ENCODE measurements at regions not wholly inside any gene's neighbourhood (a gene's known extent, or its start where the extent isn't known, plus 50 kb on each side); places are given as distances from the start of the nearest gene placed in this dataset.
"Not testable (repeated sequence)": the region's sequence is repeated elsewhere in the genome, so short reads cannot be mapped to it uniquely, and the experiment has no call there.

- not testable (repeated sequence) for H3K9me3 ChIP-seq (ENCODE audit: control insufficient read depth in 3 of 3, low read length in 3 of 3); H3K27me3 ChIP-seq (ENCODE audit: control insufficient read depth in 3 of 3, insufficient read depth in 3 of 3, low read length in 3 of 3); H3K36me3 ChIP-seq (ENCODE audit: control insufficient read depth in 3 of 3, insufficient read depth in 3 of 3, low read length in 3 of 3); H3K27ac ChIP-seq (ENCODE audit: low read depth, low read length); H3K9ac ChIP-seq (ENCODE audit: low read depth in 1 of 3, low read length in 3 of 3); H3K4me3 ChIP-seq (ENCODE audit: low read length in 3 of 3); H3K4me1 ChIP-seq (ENCODE audit: control insufficient read depth in 3 of 3, insufficient read depth in 3 of 3, low read length in 3 of 3)
Measured at GRCh38 chr10:47680848-47681637, 82.3 kb downstream of the SYT15B start.

- not testable (repeated sequence) for H3K9ac ChIP-seq (ENCODE audit: low read depth in 1 of 3, low read length in 3 of 3); H3K27me3 ChIP-seq (ENCODE audit: control insufficient read depth in 3 of 3, insufficient read depth in 3 of 3, low read length in 3 of 3); H3K4me3 ChIP-seq (ENCODE audit: low read length in 3 of 3); H3K27ac ChIP-seq (ENCODE audit: low read depth, low read length); H3K36me3 ChIP-seq (ENCODE audit: control insufficient read depth in 3 of 3, insufficient read depth in 3 of 3, low read length in 3 of 3); H3K9me3 ChIP-seq (ENCODE audit: control insufficient read depth in 3 of 3, low read length in 3 of 3); H3K4me1 ChIP-seq (ENCODE audit: control insufficient read depth in 3 of 3, insufficient read depth in 3 of 3, low read length in 3 of 3)
Measured at GRCh38 chr10:47676102-47676501, 87.3 kb downstream of the SYT15B start.

GRCh38 chr10:47675577-47675976 is 87.8 kb downstream of the SYT15B start:
- not testable (repeated sequence) for H3K9ac ChIP-seq (ENCODE audit: low read depth in 1 of 3, low read length in 3 of 3); H3K4me1 ChIP-seq (ENCODE audit: control insufficient read depth in 3 of 3, insufficient read depth in 3 of 3, low read length in 3 of 3); H3K27ac ChIP-seq (ENCODE audit: low read depth, low read length); H3K27me3 ChIP-seq (ENCODE audit: control insufficient read depth in 3 of 3, insufficient read depth in 3 of 3, low read length in 3 of 3); H3K9me3 ChIP-seq (ENCODE audit: control insufficient read depth in 3 of 3, low read length in 3 of 3); H3K36me3 ChIP-seq (ENCODE audit: control insufficient read depth in 3 of 3, insufficient read depth in 3 of 3, low read length in 3 of 3); H3K4me3 ChIP-seq (ENCODE audit: low read length in 3 of 3)

GRCh38 chr10:47673128-47673527 is 90.3 kb downstream of the SYT15B start:
- H3K9ac ChIP-seq (ENCODE audit: low read depth in 1 of 3, low read length in 3 of 3); H3K27me3 ChIP-seq (ENCODE audit: control insufficient read depth in 3 of 3, insufficient read depth in 3 of 3, low read length in 3 of 3); H3K4me3 ChIP-seq (ENCODE audit: low read length in 3 of 3); H3K9me3 ChIP-seq (ENCODE audit: control insufficient read depth in 3 of 3, low read length in 3 of 3); H3K36me3 ChIP-seq (ENCODE audit: control insufficient read depth in 3 of 3, insufficient read depth in 3 of 3, low read length in 3 of 3); H3K4me1 ChIP-seq (ENCODE audit: control insufficient read depth in 3 of 3, insufficient read depth in 3 of 3, low read length in 3 of 3); H3K27ac ChIP-seq (ENCODE audit: low read depth, low read length): not testable (repeated sequence)

- not testable (repeated sequence) for H3K36me3 ChIP-seq (ENCODE audit: control insufficient read depth in 3 of 3, insufficient read depth in 3 of 3, low read length in 3 of 3); H3K9ac ChIP-seq (ENCODE audit: low read depth in 1 of 3, low read length in 3 of 3); H3K27ac ChIP-seq (ENCODE audit: low read depth, low read length); H3K4me3 ChIP-seq (ENCODE audit: low read length in 3 of 3); H3K9me3 ChIP-seq (ENCODE audit: control insufficient read depth in 3 of 3, low read length in 3 of 3); H3K27me3 ChIP-seq (ENCODE audit: control insufficient read depth in 3 of 3, insufficient read depth in 3 of 3, low read length in 3 of 3); H3K4me1 ChIP-seq (ENCODE audit: control insufficient read depth in 3 of 3, insufficient read depth in 3 of 3, low read length in 3 of 3)
Measured at GRCh38 chr10:47670857-47671256, 92.5 kb downstream of the SYT15B start.

- not testable (repeated sequence) for H3K4me1 ChIP-seq (ENCODE audit: control insufficient read depth in 3 of 3, insufficient read depth in 3 of 3, low read length in 3 of 3); H3K9me3 ChIP-seq (ENCODE audit: control insufficient read depth in 3 of 3, low read length in 3 of 3); H3K36me3 ChIP-seq (ENCODE audit: control insufficient read depth in 3 of 3, insufficient read depth in 3 of 3, low read length in 3 of 3); H3K9ac ChIP-seq (ENCODE audit: low read depth in 1 of 3, low read length in 3 of 3); H3K4me3 ChIP-seq (ENCODE audit: low read length in 3 of 3); H3K27me3 ChIP-seq (ENCODE audit: control insufficient read depth in 3 of 3, insufficient read depth in 3 of 3, low read length in 3 of 3); H3K27ac ChIP-seq (ENCODE audit: low read depth, low read length)
Measured at GRCh38 chr10:47661955-47662577, 101.3 kb downstream of the SYT15B start.

GRCh38 chr10:47656732-47657131 is 106.7 kb downstream of the SYT15B start:
- H3K36me3 ChIP-seq (ENCODE audit: control insufficient read depth in 3 of 3, insufficient read depth in 3 of 3, low read length in 3 of 3); H3K4me3 ChIP-seq (ENCODE audit: low read length in 3 of 3); H3K27ac ChIP-seq (ENCODE audit: low read depth, low read length); H3K27me3 ChIP-seq (ENCODE audit: control insufficient read depth in 3 of 3, insufficient read depth in 3 of 3, low read length in 3 of 3); H3K4me1 ChIP-seq (ENCODE audit: control insufficient read depth in 3 of 3, insufficient read depth in 3 of 3, low read length in 3 of 3); H3K9me3 ChIP-seq (ENCODE audit: control insufficient read depth in 3 of 3, low read length in 3 of 3); H3K9ac ChIP-seq (ENCODE audit: low read depth in 1 of 3, low read length in 3 of 3): not testable (repeated sequence)

- H3K27me3 ChIP-seq (ENCODE audit: control insufficient read depth in 3 of 3, insufficient read depth in 3 of 3, low read length in 3 of 3); H3K36me3 ChIP-seq (ENCODE audit: control insufficient read depth in 3 of 3, insufficient read depth in 3 of 3, low read length in 3 of 3); H3K4me1 ChIP-seq (ENCODE audit: control insufficient read depth in 3 of 3, insufficient read depth in 3 of 3, low read length in 3 of 3); H3K27ac ChIP-seq (ENCODE audit: low read depth, low read length); H3K4me3 ChIP-seq (ENCODE audit: low read length in 3 of 3); H3K9ac ChIP-seq (ENCODE audit: low read depth in 1 of 3, low read length in 3 of 3); H3K9me3 ChIP-seq (ENCODE audit: control insufficient read depth in 3 of 3, low read length in 3 of 3): not testable (repeated sequence)
Measured at GRCh38 chr10:47654161-47654560, 109.2 kb downstream of the SYT15B start.

GRCh38 chr10:47648594-47648993 is 114.8 kb downstream of the SYT15B start:
- not testable (repeated sequence) for H3K4me3 ChIP-seq (ENCODE audit: low read length in 3 of 3); H3K27ac ChIP-seq (ENCODE audit: low read depth, low read length); H3K9ac ChIP-seq (ENCODE audit: low read depth in 1 of 3, low read length in 3 of 3); H3K9me3 ChIP-seq (ENCODE audit: control insufficient read depth in 3 of 3, low read length in 3 of 3); H3K4me1 ChIP-seq (ENCODE audit: control insufficient read depth in 3 of 3, insufficient read depth in 3 of 3, low read length in 3 of 3); H3K27me3 ChIP-seq (ENCODE audit: control insufficient read depth in 3 of 3, insufficient read depth in 3 of 3, low read length in 3 of 3); H3K36me3 ChIP-seq (ENCODE audit: control insufficient read depth in 3 of 3, insufficient read depth in 3 of 3, low read length in 3 of 3)

GRCh38 chr10:47647523-47648101 is 115.8 kb downstream of the SYT15B start:
- not testable (repeated sequence) for H3K4me3 ChIP-seq (ENCODE audit: low read length in 3 of 3); H3K9me3 ChIP-seq (ENCODE audit: control insufficient read depth in 3 of 3, low read length in 3 of 3); H3K27me3 ChIP-seq (ENCODE audit: control insufficient read depth in 3 of 3, insufficient read depth in 3 of 3, low read length in 3 of 3); H3K27ac ChIP-seq (ENCODE audit: low read depth, low read length); H3K36me3 ChIP-seq (ENCODE audit: control insufficient read depth in 3 of 3, insufficient read depth in 3 of 3, low read length in 3 of 3); H3K4me1 ChIP-seq (ENCODE audit: control insufficient read depth in 3 of 3, insufficient read depth in 3 of 3, low read length in 3 of 3); H3K9ac ChIP-seq (ENCODE audit: low read depth in 1 of 3, low read length in 3 of 3)
